DMS53 treated with DMSO at 0.1 percent for 48 hours (cell line): ENCODE measurements at regions not wholly inside any gene's neighbourhood (a gene's known extent, or its start where the extent isn't known, plus 50 kb on each side); places are given as distances from the start of the nearest gene placed in this dataset.

Experiments
- DNase-seq: peaks from one replicate; lab custom pipeline; 2025; ENCODE audit not compliant: unreplicated experiment; lab: John Stamatoyannopoulos, UW

- no peak for DNase-seq
Observed at GRCh38 chr7:142347091-142347490, 89.2 kb upstream of the PRSS58 start.

- no peak for DNase-seq
Observed at GRCh38 chr7:142345811-142346210, 88.0 kb upstream of the PRSS58 start.

- no peak for DNase-seq
Observed at GRCh38 chr7:142338633-142339501, 81.0 kb upstream of the PRSS58 start.

- no peak for DNase-seq
Observed at GRCh38 chr7:142337054-142338001, 79.5 kb upstream of the PRSS58 start.

- no peak for DNase-seq
Observed at GRCh38 chr7:142334806-142335205, 76.9 kb upstream of the PRSS58 start.

GRCh38 chr7:142334236-142334635 is 76.4 kb upstream of the PRSS58 start:
- DNase-seq, result no peak

GRCh38 chr7:142332421-142332820 is 74.6 kb upstream of the PRSS58 start:
- DNase-seq, result no peak

- DNase-seq, result no peak
Observed at GRCh38 chr7:142331941-142332340, 74.1 kb upstream of the PRSS58 start.

- DNase-seq, result no peak
Observed at GRCh38 chr7:142329062-142329790, 71.4 kb upstream of the PRSS58 start.

- no peak for DNase-seq
Observed at GRCh38 chr7:142328551-142328950, 70.7 kb upstream of the PRSS58 start.

GRCh38 chr7:142327628-142328405 is 70.0 kb upstream of the PRSS58 start:
- DNase-seq, result no peak

GRCh38 chr7:142323706-142324105 is 65.8 kb upstream of the PRSS58 start:
- no peak for DNase-seq

- DNase-seq, result no peak
Observed at GRCh38 chr7:142321391-142321790, 63.5 kb upstream of the PRSS58 start.

- no peak for DNase-seq
Observed at GRCh38 chr7:142320883-142321282, 63.0 kb upstream of the PRSS58 start.

- no peak for DNase-seq
Observed at GRCh38 chr7:142319970-142320369, 62.1 kb upstream of the PRSS58 start.

- no peak for DNase-seq
Observed at GRCh38 chr7:142314281-142314680, 56.4 kb upstream of the PRSS58 start.

GRCh38 chr7:142313528-142313927 is 55.7 kb upstream of the PRSS58 start:
- DNase-seq, result no peak

GRCh38 chr7:142311876-142312275 is 54.0 kb upstream of the PRSS58 start:
- DNase-seq, result no peak

GRCh38 chr7:142308918-142309317 is 51.1 kb upstream of the PRSS58 start:
- DNase-seq, result no peak

- DNase-seq, result no peak
Observed at GRCh38 chr7:142308326-142308725, 50.5 kb upstream of the PRSS58 start.
